GM19193 (cell line): ENCODE measurements at regions not wholly inside any gene's neighbourhood (a gene's known extent, or its start where the extent isn't known, plus 50 kb on each side); places are given as distances from the start of the nearest gene placed in this dataset.

Source experiments
- POLR2A ChIP-seq: IDR thresholded peaks from 4 replicates; pipeline ENCODE4 v1.6.1; 2011; ENCODE audit not compliant: insufficient read depth, insufficient read length; ENCODE audit errors: extremely low read depth

GRCh38 chr1:181185461-181185860 is 97.0 kb downstream of the IER5 start:
- TF ChIP-seq POLR2A, result no peak

- TF ChIP-seq POLR2A, result no peak
Measured at GRCh38 chr1:181187337-181188126, 99.0 kb downstream of the IER5 start.

- TF ChIP-seq POLR2A, result no peak
Measured at GRCh38 chr1:181189245-181189644, 100.7 kb downstream of the IER5 start.

GRCh38 chr1:181189691-181190363 is 101.3 kb downstream of the IER5 start:
- no peak for TF ChIP-seq POLR2A

- no peak for TF ChIP-seq POLR2A
Measured at GRCh38 chr1:181190364-181191035, 102.0 kb downstream of the IER5 start.

- no peak for TF ChIP-seq POLR2A
Measured at GRCh38 chr1:181191494-181192040, 103.1 kb downstream of the IER5 start.

- TF ChIP-seq POLR2A, result no peak
Measured at GRCh38 chr1:181192316-181192715, 103.8 kb downstream of the IER5 start.

- no peak for TF ChIP-seq POLR2A
Measured at GRCh38 chr1:181202986-181203555, 114.6 kb downstream of the IER5 start.

- no peak for TF ChIP-seq POLR2A
Measured at GRCh38 chr1:181204530-181204929, 116.0 kb downstream of the IER5 start.

GRCh38 chr1:181205901-181206300 is 117.4 kb downstream of the IER5 start:
- no peak for TF ChIP-seq POLR2A

- no peak for TF ChIP-seq POLR2A
Measured at GRCh38 chr1:181206513-181206912, 118.0 kb downstream of the IER5 start.

GRCh38 chr1:181206979-181207790 is 118.7 kb downstream of the IER5 start:
- TF ChIP-seq POLR2A, result no peak

- TF ChIP-seq POLR2A, result no peak
Measured at GRCh38 chr1:181208083-181208482, 119.6 kb downstream of the IER5 start.

- no peak for TF ChIP-seq POLR2A
Measured at GRCh38 chr1:181208967-181209366, 120.5 kb downstream of the IER5 start.
